NB4 (cell line): ENCODE measurements at regions not wholly inside any gene's neighbourhood (a gene's known extent, or its start where the extent isn't known, plus 50 kb on each side); places are given as distances from the start of the nearest gene placed in this dataset.

ENCODE experiments used
- CTCF ChIP-seq: IDR thresholded peaks from one replicate; pipeline ENCODE4 v1.5.1; 2012; ENCODE audit warnings: low read depth, low read length
- MYC ChIP-seq: IDR thresholded peaks from 2 replicates; pipeline ENCODE4 v1.6.1; 2011; ENCODE audit warnings: low read depth, low read length
- POLR2A ChIP-seq: IDR thresholded peaks from 2 replicates; pipeline ENCODE4 v1.6.1; 2011; ENCODE audit warnings: mild to moderate bottlenecking; ENCODE audit not compliant: insufficient read length; ENCODE audit errors: extremely low read depth
- TF ChIP-seq, protein P1 (sequence below): IDR thresholded peaks from 2 replicates; pipeline ENCODE4 v1.6.1; 2011; ENCODE audit warnings: low read depth, low read length

DNA sequence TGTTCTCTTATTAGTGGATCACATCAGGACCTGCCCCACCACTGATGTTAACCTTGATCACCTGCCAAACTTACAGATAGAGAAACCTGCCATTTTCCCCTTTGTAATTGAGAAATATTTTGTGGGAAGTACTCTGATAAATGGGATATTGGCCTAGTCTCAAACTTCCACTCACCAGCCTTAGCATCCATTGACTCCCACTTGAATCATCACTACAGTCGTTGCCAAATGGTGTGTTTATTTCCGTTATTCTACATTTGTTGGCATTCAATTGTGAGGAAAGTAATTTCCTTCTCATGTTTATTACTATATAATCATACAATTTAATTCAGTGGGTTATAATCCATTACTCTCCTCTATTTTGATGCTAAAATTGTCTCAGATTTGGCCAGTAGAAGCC, 156.4 kb upstream of the CXCL13 start:
- TF ChIP-seq CTCF = no peak
- TF ChIP-seq, protein P1, sequence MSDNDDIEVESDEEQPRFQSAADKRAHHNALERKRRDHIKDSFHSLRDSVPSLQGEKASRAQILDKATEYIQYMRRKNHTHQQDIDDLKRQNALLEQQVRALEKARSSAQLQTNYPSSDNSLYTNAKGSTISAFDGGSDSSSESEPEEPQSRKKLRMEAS = no peak
- TF ChIP-seq POLR2A = no peak
- TF ChIP-seq MYC = no peak
